ENCODE measurements at regions not wholly inside any gene's neighbourhood (a gene's known extent, or its start where the extent isn't known, plus 50 kb on each side); places are given as distances from the start of the nearest gene placed in this dataset.
"Not testable (repeated sequence)": the region's sequence is repeated elsewhere in the genome, so short reads cannot be mapped to it uniquely, and the experiment has no call there.

- H3K4me1 ChIP-seq; H3K27ac ChIP-seq; H3K4me3 ChIP-seq; DNase-seq; intact Hi-C loops (cut with DNase I; ENCODE audit: low total_unique reads); H3K27me3 ChIP-seq; H3K36me3 ChIP-seq; H3K9me3 ChIP-seq: not testable (repeated sequence)
- 86 to 96% (median 95%) methylated on average over 2 to 5 of the region's 5 CpGs for WGBS, 5 donors
These were observed 86.9 kb upstream of the FZD7 start for GRCh38 chr2:201946746-201947145.

- H3K4me1 ChIP-seq: no peaks in the 10 kb centered on the region
- DNase-seq: no peak
- intact Hi-C loops (cut with DNase I; ENCODE audit: low total_unique reads): no loop called here
- H3K9me3 ChIP-seq: no peaks in the 10 kb centered on the region
- H3K27ac ChIP-seq: no peak overlapping the region
- H3K36me3 ChIP-seq: no peaks in the 10 kb centered on the region
- no peak overlapping the region for H3K4me3 ChIP-seq
- TF ChIP-seq POLR2AphosphoS5 (IDR thresholded peaks at IDR 0.05) (no peak), POLR2A (IDR thresholded peaks at IDR 0.05) (no peak), EP300 (IDR thresholded peaks at IDR 0.05) (no peak)
- TF ChIP-seq, protein P1, sequence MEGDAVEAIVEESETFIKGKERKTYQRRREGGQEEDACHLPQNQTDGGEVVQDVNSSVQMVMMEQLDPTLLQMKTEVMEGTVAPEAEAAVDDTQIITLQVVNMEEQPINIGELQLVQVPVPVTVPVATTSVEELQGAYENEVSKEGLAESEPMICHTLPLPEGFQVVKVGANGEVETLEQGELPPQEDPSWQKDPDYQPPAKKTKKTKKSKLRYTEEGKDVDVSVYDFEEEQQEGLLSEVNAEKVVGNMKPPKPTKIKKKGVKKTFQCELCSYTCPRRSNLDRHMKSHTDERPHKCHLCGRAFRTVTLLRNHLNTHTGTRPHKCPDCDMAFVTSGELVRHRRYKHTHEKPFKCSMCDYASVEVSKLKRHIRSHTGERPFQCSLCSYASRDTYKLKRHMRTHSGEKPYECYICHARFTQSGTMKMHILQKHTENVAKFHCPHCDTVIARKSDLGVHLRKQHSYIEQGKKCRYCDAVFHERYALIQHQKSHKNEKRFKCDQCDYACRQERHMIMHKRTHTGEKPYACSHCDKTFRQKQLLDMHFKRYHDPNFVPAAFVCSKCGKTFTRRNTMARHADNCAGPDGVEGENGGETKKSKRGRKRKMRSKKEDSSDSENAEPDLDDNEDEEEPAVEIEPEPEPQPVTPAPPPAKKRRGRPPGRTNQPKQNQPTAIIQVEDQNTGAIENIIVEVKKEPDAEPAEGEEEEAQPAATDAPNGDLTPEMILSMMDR (IDR thresholded peaks at IDR 0.05): no peak
- H3K27me3 ChIP-seq: peaks cover 0 to 6% (median 0%) of the 10 kb centered on the region in 3 donors
These were observed 86.4 kb upstream of the FZD7 start for GRCh38 chr2:201947287-201947686.

DNA sequence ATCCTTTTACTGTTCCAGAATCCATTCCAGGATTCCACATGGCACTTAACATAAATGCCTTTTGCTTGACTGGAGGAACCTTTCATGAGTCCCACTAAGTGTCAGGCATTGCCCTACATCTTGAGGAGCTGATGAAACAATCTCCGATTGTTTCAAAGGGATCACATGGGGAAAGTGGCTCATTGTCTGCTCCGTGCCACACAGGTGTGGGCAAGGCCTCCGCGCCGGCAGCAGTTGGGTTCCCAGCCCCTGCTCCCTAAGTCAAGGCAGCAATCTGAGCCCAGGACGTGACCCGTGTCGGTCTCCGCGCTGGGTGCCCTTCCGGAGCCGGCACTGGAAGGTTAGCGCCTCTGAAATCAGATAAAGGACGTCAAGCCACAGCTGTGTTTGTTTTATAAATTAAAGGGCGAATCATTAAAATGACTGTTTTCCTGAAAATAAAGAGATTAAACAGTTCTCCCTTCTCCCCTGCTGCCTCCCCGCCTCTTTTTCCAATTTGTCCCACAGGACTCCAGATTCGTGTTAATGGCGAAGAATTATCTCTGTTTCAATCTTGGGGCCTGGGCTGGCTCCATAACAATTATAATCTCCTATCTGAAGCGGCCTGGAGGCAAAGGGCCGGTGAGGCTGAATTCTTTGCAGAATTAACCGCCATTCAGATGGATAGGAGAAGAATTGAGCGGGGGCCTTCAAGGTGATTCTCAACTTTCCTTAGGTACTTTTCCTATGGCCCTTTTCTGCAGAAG lies 84.3 kb upstream of the FZD7 start:
- TF ChIP-seq EP300 (IDR thresholded peaks at IDR 0.05) (no peak), POLR2AphosphoS5 (IDR thresholded peaks at IDR 0.05) (no peak), POLR2A (IDR thresholded peaks at IDR 0.05) (no peak)
- TF ChIP-seq, protein P1 (IDR thresholded peaks at IDR 0.05): no peak
- WGBS, 5 donors: 50 to 70% (median 59%) methylated on average over 21 to 22 of the region's 22 CpGs
- Histone ChIP-seq H3K36me3 (no peaks in the 10 kb centered on the region), H3K27ac (no peak overlapping the region), H3K4me3 (no peak overlapping the region), H3K9me3 (no peaks in the 10 kb centered on the region), H3K27me3 (peaks cover 0 to 6% (median 0%) of the 10 kb centered on the region in 3 donors), H3K4me1 (no peaks in the 10 kb centered on the region)
- intact Hi-C loops (cut with DNase I; ENCODE audit: low total_unique reads): no loop called here
- DNase-seq: peak in 1 of 2 donors; percentile 53

- DNase-seq: no peak
- WGBS, 5 donors: 88 to 97% (median 92%) methylated on average over 8 of the region's 8 CpGs
- TF ChIP-seq POLR2AphosphoS5 (IDR thresholded peaks at IDR 0.05): no peak
- no peak for TF ChIP-seq POLR2A (IDR thresholded peaks at IDR 0.05)
- TF ChIP-seq, protein P1 (IDR thresholded peaks at IDR 0.05): no peak
- no peak for TF ChIP-seq EP300 (IDR thresholded peaks at IDR 0.05)
- H3K4me1 ChIP-seq: no peaks in the 10 kb centered on the region
- H3K36me3 ChIP-seq: no peaks in the 10 kb centered on the region
- H3K27ac ChIP-seq: no peak overlapping the region
- H3K27me3 ChIP-seq: peaks cover 0 to 6% (median 0%) of the 10 kb centered on the region in 3 donors
- H3K4me3 ChIP-seq: no peak overlapping the region
- intact Hi-C loops (cut with DNase I; ENCODE audit: low total_unique reads): no loop called here
- no peaks in the 10 kb centered on the region for H3K9me3 ChIP-seq
These were observed 83.8 kb upstream of the FZD7 start for GRCh38 chr2:201949927-201950246.

GRCh38 chr2:201950606-201951005 lies 83.0 kb upstream of the FZD7 start:
- no peaks in the 10 kb centered on the region for H3K9me3 ChIP-seq
- no peak overlapping the region for H3K4me3 ChIP-seq
- peaks cover 0 to 6% (median 0%) of the 10 kb centered on the region in 3 donors for H3K27me3 ChIP-seq
- H3K4me1 ChIP-seq: no peaks in the 10 kb centered on the region
- TF ChIP-seq, protein P1 (IDR thresholded peaks at IDR 0.05): no peak
- TF ChIP-seq POLR2AphosphoS5 (IDR thresholded peaks at IDR 0.05) (no peak), POLR2A (IDR thresholded peaks at IDR 0.05) (no peak), EP300 (IDR thresholded peaks at IDR 0.05) (no peak)
- H3K27ac ChIP-seq: no peak overlapping the region
- H3K36me3 ChIP-seq: no peaks in the 10 kb centered on the region
- DNase-seq: no peak
- intact Hi-C loops (cut with DNase I; ENCODE audit: low total_unique reads): no loop called here
- 53 to 64% (median 62%) methylated on average over 6 of the region's 6 CpGs for WGBS, 5 donors
